ENCODE measurements at regions not wholly inside any gene's neighbourhood (a gene's known extent, or its start where the extent isn't known, plus 50 kb on each side); places are given as distances from the start of the nearest gene placed in this dataset.

DNA sequence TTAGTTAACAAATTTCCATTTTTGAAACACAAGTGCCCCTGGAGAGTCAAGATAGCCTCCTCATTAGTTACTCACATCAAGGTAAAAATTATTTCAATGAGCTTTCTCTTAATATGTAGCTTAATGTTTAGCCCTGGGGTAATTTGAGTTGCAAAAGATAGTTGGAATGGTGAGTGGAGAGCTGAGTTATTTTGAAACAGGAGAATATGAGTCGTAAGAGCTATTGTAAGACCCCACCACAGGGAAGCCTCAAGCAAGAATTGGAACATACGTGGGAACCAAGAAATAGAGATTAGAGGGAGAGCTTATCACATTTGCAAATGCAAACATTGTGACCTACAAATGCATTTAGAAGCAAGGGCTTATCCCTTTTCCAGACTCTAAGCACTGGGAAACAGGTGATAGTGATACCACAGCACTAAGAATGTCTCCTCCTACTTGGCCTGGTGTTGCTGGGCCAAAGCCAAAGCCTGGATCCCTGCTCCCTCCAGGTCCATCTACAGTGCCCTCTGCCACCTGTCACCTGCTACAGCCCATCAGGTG is 635.1 kb downstream of the PTPRC start:
- DNase-seq (peak in 1 of 2 donors; percentile 1), FAIRE-seq (no peak)
- no peak overlapping the region for H3K4me3 ChIP-seq (ENCODE audit: low read depth in 1 of 3, low read length in 3 of 3)
- no peaks in the 10 kb centered on the region for H3K36me3 ChIP-seq (ENCODE audit: control insufficient read depth in 3 of 3, insufficient read depth in 2 of 3, low read depth in 1 of 3, low read length in 3 of 3)
- no peaks in the 10 kb centered on the region for H3K4me1 ChIP-seq (ENCODE audit: control insufficient read depth in 3 of 3, insufficient read depth in 2 of 3, low read depth in 1 of 3, low read length in 2 of 3)
- 7 to 43% (median 20%) methylated on average over 2 of the region's 2 CpGs for WGBS, 3 donors
- H3K9me3 ChIP-seq (ENCODE audit: control insufficient read depth in 2 of 2, insufficient read depth in 1 of 2, low read depth in 1 of 2, low read length in 1 of 2), result no peaks in the 10 kb centered on the region
- H3K27me3 ChIP-seq (ENCODE audit: control insufficient read depth in 3 of 3, insufficient read depth in 3 of 3, low read length in 3 of 3), result no peaks in the 10 kb centered on the region
- no peak overlapping the region for H3K27ac ChIP-seq (ENCODE audit: low read depth in 1 of 3, low read length in 2 of 3)

DNA sequence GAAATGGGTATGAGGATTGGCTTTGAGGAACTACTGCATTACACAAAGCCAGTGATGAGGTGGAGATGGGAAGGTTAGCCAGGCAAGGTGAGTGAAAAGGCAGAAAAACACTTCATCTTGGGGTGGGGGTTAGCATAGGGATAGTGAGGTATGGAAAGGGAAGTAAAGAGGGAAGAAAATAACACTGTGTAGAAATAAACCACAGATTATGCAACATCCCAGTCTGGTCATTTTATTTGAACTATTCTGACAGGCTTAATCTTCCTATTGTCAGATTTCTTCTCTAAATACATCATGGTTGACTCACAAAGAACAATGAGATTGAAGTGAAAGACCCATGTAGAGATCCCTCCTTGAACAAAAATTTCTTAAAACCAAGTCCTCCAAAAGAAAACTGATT is 640.2 kb downstream of the PTPRC start:
- no peak overlapping the region for H3K4me3 ChIP-seq (ENCODE audit: low read depth in 1 of 3, low read length in 3 of 3)
- no peaks in the 10 kb centered on the region for H3K9me3 ChIP-seq (ENCODE audit: control insufficient read depth in 2 of 2, insufficient read depth in 1 of 2, low read depth in 1 of 2, low read length in 1 of 2)
- FAIRE-seq (no peak), DNase-seq (no peak)
- H3K27ac ChIP-seq (ENCODE audit: low read depth in 1 of 3, low read length in 2 of 3), result no peak overlapping the region
- no peaks in the 10 kb centered on the region for H3K4me1 ChIP-seq (ENCODE audit: control insufficient read depth in 3 of 3, insufficient read depth in 2 of 3, low read depth in 1 of 3, low read length in 2 of 3)
- no peaks in the 10 kb centered on the region for H3K27me3 ChIP-seq (ENCODE audit: control insufficient read depth in 3 of 3, insufficient read depth in 3 of 3, low read length in 3 of 3)
- H3K36me3 ChIP-seq (ENCODE audit: control insufficient read depth in 3 of 3, insufficient read depth in 2 of 3, low read depth in 1 of 3, low read length in 3 of 3), result no peaks in the 10 kb centered on the region

DNA sequence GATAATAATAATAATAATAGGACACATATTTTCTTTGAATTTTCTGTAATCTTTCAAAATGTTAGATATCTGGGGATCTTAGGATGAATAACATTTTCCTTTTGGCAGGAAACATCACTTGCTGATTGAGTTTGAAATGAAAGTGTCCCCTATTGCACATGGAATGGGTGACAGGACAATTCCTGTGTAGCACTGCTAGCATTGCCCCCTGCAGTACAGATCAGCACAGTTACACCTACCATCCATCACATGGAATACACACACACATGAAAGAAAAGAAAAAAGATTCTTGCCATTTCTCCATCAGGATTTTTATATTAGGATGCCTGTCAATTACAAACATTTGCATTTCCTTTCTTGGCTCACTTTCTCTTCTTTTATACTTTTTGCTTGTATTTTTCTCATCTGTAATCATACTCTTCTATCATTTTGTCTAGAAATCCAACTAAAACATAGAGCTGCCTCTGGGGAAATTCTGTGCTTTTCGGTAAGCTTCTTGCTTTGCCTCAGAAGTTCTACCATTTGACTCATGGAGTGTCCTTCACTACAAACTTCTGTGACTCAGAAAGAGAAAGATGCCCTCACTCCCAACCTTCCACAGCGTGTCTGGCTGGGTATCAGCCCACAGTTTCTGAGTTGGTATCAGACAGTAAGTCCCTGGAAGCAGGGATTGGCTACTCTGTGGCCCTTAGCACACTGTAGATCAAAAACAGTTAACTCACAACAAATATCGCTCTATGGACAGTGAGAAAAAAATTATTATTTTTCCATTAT is 641.2 kb downstream of the PTPRC start:
- no peak for FAIRE-seq
- 67 to 85% (median 82%) methylated on average over 3 of the region's 3 CpGs for WGBS, 3 donors
- H3K4me3 ChIP-seq (ENCODE audit: low read depth in 1 of 3, low read length in 3 of 3), result no peak overlapping the region

DNA sequence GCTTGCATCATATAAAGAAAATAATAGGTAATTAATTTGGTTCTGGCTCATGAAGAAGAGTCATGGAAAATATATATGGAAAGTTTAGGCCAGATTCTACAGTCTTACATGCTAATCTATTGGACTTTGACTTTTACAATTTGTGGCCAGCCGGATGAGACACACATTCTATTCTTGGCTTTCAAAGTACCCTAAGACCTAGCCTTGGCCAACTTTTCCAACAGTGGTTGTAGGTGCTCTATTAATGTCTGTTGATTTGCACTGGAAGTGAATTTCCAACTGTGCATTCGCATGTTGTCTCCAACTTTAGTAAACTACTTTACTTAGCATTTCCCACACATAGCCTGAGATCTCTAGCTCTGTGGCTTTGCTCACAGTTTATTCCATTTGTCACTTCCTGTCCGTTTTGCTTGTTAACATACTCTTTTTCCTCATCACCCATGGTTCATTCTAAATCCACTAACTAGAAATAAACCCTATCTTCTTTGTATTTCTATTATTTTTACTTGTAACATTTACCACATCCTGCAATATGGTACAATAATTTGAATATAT is 644.0 kb downstream of the PTPRC start:
- no peak for FAIRE-seq

More for the DNA sequence above, 641.2 kb downstream of the PTPRC start:
- Histone ChIP-seq H3K27me3 (ENCODE audit: control insufficient read depth in 3 of 3, insufficient read depth in 3 of 3, low read length in 3 of 3) (no peaks in the 10 kb centered on the region), H3K27ac (ENCODE audit: low read depth in 1 of 3, low read length in 2 of 3) (no peak overlapping the region), H3K36me3 (ENCODE audit: control insufficient read depth in 3 of 3, insufficient read depth in 2 of 3, low read depth in 1 of 3, low read length in 3 of 3) (no peaks in the 10 kb centered on the region), H3K9me3 (ENCODE audit: control insufficient read depth in 2 of 2, insufficient read depth in 1 of 2, low read depth in 1 of 2, low read length in 1 of 2) (no peaks in the 10 kb centered on the region), H3K4me1 (ENCODE audit: control insufficient read depth in 3 of 3, insufficient read depth in 2 of 3, low read depth in 1 of 3, low read length in 2 of 3) (no peaks in the 10 kb centered on the region)
- no peak for DNase-seq

DNA sequence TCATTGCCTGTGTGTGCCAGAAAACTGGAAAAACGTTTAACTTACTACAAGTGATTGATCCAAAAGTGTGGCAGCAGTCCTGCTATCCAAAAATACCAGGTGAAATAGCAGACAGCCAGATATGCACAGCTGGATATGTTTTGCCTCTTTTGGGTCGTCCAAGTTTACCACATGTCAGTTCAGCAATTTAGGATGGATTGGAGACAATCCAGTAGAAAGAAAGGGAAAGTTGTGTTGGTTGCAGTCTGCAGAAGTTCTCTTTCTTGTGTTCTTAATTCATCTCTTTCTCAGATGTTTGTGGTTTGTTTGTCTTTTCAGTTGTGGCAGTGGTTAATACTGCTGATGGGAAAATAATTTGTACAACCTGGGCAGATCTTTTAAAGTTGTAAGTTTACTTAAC is 645.0 kb downstream of the PTPRC start:
- H3K27me3 ChIP-seq (ENCODE audit: control insufficient read depth in 3 of 3, insufficient read depth in 3 of 3, low read length in 3 of 3), result no peaks in the 10 kb centered on the region
- H3K27ac ChIP-seq (ENCODE audit: low read depth in 1 of 3, low read length in 2 of 3), result no peak overlapping the region
- FAIRE-seq (no peak), DNase-seq (no peak)
- no peaks in the 10 kb centered on the region for H3K9me3 ChIP-seq (ENCODE audit: control insufficient read depth in 2 of 2, insufficient read depth in 1 of 2, low read depth in 1 of 2, low read length in 1 of 2)
- H3K36me3 ChIP-seq (ENCODE audit: control insufficient read depth in 3 of 3, insufficient read depth in 2 of 3, low read depth in 1 of 3, low read length in 3 of 3), result no peaks in the 10 kb centered on the region
- no peak overlapping the region for H3K4me3 ChIP-seq (ENCODE audit: low read depth in 1 of 3, low read length in 3 of 3)
- 11 to 29% (median 16%) methylated on average over 2 of the region's 2 CpGs for WGBS, 3 donors
- no peaks in the 10 kb centered on the region for H3K4me1 ChIP-seq (ENCODE audit: control insufficient read depth in 3 of 3, insufficient read depth in 2 of 3, low read depth in 1 of 3, low read length in 2 of 3)

More for the DNA sequence above, 644.0 kb downstream of the PTPRC start:
- 51 to 63% (median 54%) methylated on average over 3 of the region's 3 CpGs for WGBS, 3 donors
- H3K9me3 ChIP-seq (ENCODE audit: control insufficient read depth in 2 of 2, insufficient read depth in 1 of 2, low read depth in 1 of 2, low read length in 1 of 2), result no peaks in the 10 kb centered on the region
- no peaks in the 10 kb centered on the region for H3K4me1 ChIP-seq (ENCODE audit: control insufficient read depth in 3 of 3, insufficient read depth in 2 of 3, low read depth in 1 of 3, low read length in 2 of 3)
- H3K27ac ChIP-seq (ENCODE audit: low read depth in 1 of 3, low read length in 2 of 3), result no peak overlapping the region
- H3K36me3 ChIP-seq (ENCODE audit: control insufficient read depth in 3 of 3, insufficient read depth in 2 of 3, low read depth in 1 of 3, low read length in 3 of 3), result no peaks in the 10 kb centered on the region
- H3K4me3 ChIP-seq (ENCODE audit: low read depth in 1 of 3, low read length in 3 of 3), result no peak overlapping the region
- no peaks in the 10 kb centered on the region for H3K27me3 ChIP-seq (ENCODE audit: control insufficient read depth in 3 of 3, insufficient read depth in 3 of 3, low read length in 3 of 3)
- DNase-seq, result no peak

DNA sequence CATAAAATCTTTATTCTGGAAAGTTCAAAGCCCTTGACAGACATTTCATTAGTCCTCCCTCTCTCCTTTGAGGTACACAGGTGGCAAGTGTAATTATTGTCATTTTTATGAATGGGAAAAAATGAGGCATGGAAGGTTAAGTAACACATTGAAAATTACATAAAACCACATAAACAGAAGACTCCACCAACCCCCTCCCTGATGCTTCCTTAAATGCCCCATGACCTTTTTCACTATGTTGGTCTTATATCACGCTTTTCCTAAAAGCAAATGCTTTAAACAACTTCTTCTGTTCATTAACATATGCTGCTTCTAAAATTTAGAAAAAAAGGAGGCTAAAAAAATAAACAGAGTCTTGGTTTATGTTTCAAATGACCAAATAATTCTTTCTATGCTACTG is 648.4 kb downstream of the PTPRC start:
- Histone ChIP-seq H3K4me3 (ENCODE audit: low read depth in 1 of 3, low read length in 3 of 3) (no peak overlapping the region), H3K27ac (ENCODE audit: low read depth in 1 of 3, low read length in 2 of 3) (no peak overlapping the region), H3K27me3 (ENCODE audit: control insufficient read depth in 3 of 3, insufficient read depth in 3 of 3, low read length in 3 of 3) (no peaks in the 10 kb centered on the region), H3K4me1 (ENCODE audit: control insufficient read depth in 3 of 3, insufficient read depth in 2 of 3, low read depth in 1 of 3, low read length in 2 of 3) (no peaks in the 10 kb centered on the region), H3K9me3 (ENCODE audit: control insufficient read depth in 2 of 2, insufficient read depth in 1 of 2, low read depth in 1 of 2, low read length in 1 of 2) (no peaks in the 10 kb centered on the region), H3K36me3 (ENCODE audit: control insufficient read depth in 3 of 3, insufficient read depth in 2 of 3, low read depth in 1 of 3, low read length in 3 of 3) (no peaks in the 10 kb centered on the region)
- FAIRE-seq (no peak), DNase-seq (no peak)
- 73 to 85% (median 82%) methylated on average over 1 of the region's 1 CpG for WGBS, 3 donors

DNA sequence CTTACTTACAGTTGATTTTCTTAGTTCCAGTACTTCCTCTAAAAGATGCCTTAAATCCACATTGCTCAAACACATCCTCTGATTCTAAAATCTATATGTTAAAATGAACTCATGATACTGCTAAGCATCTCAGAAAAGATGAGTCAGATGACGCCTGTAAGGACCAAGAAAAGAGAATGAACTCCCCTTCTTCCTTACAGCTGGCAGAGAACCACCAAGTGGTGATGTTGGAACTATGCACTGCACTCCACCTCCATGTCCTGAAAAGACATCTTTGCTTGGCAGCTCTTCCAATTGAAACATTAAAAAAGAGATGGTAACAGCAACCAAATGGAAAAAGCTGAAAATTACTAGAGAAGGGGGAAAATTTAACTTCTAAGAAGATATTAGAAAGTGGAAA is 648.8 kb downstream of the PTPRC start:
- Histone ChIP-seq H3K9me3 (ENCODE audit: control insufficient read depth in 2 of 2, insufficient read depth in 1 of 2, low read depth in 1 of 2, low read length in 1 of 2) (no peaks in the 10 kb centered on the region), H3K27me3 (ENCODE audit: control insufficient read depth in 3 of 3, insufficient read depth in 3 of 3, low read length in 3 of 3) (no peaks in the 10 kb centered on the region), H3K36me3 (ENCODE audit: control insufficient read depth in 3 of 3, insufficient read depth in 2 of 3, low read depth in 1 of 3, low read length in 3 of 3) (no peaks in the 10 kb centered on the region), H3K4me3 (ENCODE audit: low read depth in 1 of 3, low read length in 3 of 3) (no peak overlapping the region), H3K4me1 (ENCODE audit: control insufficient read depth in 3 of 3, insufficient read depth in 2 of 3, low read depth in 1 of 3, low read length in 2 of 3) (no peaks in the 10 kb centered on the region), H3K27ac (ENCODE audit: low read depth in 1 of 3, low read length in 2 of 3) (no peak overlapping the region)
- WGBS, 3 donors, result 58 to 71% (median 65%) methylated on average over 1 of the region's 1 CpG
- DNase-seq (no peak), FAIRE-seq (no peak)

DNA sequence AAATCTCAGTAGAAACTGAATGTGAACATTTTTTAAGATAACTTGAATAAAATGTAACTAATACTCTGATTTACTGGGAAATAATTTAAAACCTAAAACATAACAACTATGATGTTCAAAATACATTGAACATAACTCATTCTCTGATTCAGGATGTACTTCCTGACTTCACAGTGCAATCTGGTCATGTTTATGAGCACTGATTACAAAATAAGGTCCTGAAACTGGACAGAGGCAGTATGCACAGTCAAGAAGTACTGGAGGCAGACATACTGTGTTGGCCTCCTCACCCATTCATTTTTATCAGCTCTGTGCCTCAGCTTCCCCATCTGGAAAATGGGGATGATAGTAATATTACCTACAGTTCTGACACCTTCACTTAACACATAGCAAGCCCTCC is 651.3 kb downstream of the PTPRC start:
- Histone ChIP-seq H3K9me3 (ENCODE audit: control insufficient read depth in 2 of 2, insufficient read depth in 1 of 2, low read depth in 1 of 2, low read length in 1 of 2) (no peaks in the 10 kb centered on the region), H3K4me1 (ENCODE audit: control insufficient read depth in 3 of 3, insufficient read depth in 2 of 3, low read depth in 1 of 3, low read length in 2 of 3) (no peaks in the 10 kb centered on the region), H3K36me3 (ENCODE audit: control insufficient read depth in 3 of 3, insufficient read depth in 2 of 3, low read depth in 1 of 3, low read length in 3 of 3) (no peaks in the 10 kb centered on the region), H3K27ac (ENCODE audit: low read depth in 1 of 3, low read length in 2 of 3) (no peak overlapping the region), H3K4me3 (ENCODE audit: low read depth in 1 of 3, low read length in 3 of 3) (no peak overlapping the region), H3K27me3 (ENCODE audit: control insufficient read depth in 3 of 3, insufficient read depth in 3 of 3, low read length in 3 of 3) (no peaks in the 10 kb centered on the region)
- DNase-seq (no peak), FAIRE-seq (no peak)
